Activated CD8-positive, alpha-beta memory T cell treated with anti-CD3 and anti-CD28 coated beads for 36 hours (primary cell): ENCODE measurements at regions not wholly inside any gene's neighbourhood (a gene's known extent, or its start where the extent isn't known, plus 50 kb on each side); places are given as distances from the start of the nearest gene placed in this dataset.

Experiments
- CTCF ChIA-PET: fragments of 350-600 bp; sonication (Branson Sonifier 250); formaldehyde crosslinking; loops from one replicate; lab custom pipeline; 2021; ENCODE audit warnings: antibody characterized with exemption; lab: Charles Lee
- POLR2A ChIA-PET: fragments of 350-600 bp; sonication (Branson Sonifier 250); formaldehyde crosslinking; loops from one replicate; lab custom pipeline; 2021; ENCODE audit warnings: antibody characterized with exemption; lab: Charles Lee

GRCh38 chr10:110407301-110408170, 90.2 kb upstream of the DUSP5 start:
- ChIA-PET CTCF (no interaction called here), POLR2A (no interaction called here)

GRCh38 chr10:110408203-110408871, 89.4 kb upstream of the DUSP5 start:
- ChIA-PET POLR2A (no interaction called here), CTCF (no interaction called here)

GRCh38 chr10:110408943-110409342, 88.8 kb upstream of the DUSP5 start:
- POLR2A ChIA-PET = no interaction called here
- CTCF ChIA-PET = interaction anchor here (0.7 kb wide), 1 partner anchor 23 kb away, joined by 3 read pairs; no protein-coding TSS in a partner anchor

GRCh38 chr10:110409488-110409887, 88.2 kb upstream of the DUSP5 start:
- ChIA-PET CTCF (interaction anchor here (0.7 kb wide), 1 partner anchor 24 kb away, joined by 3 read pairs; no protein-coding TSS in a partner anchor), POLR2A (no interaction called here)

DNA sequence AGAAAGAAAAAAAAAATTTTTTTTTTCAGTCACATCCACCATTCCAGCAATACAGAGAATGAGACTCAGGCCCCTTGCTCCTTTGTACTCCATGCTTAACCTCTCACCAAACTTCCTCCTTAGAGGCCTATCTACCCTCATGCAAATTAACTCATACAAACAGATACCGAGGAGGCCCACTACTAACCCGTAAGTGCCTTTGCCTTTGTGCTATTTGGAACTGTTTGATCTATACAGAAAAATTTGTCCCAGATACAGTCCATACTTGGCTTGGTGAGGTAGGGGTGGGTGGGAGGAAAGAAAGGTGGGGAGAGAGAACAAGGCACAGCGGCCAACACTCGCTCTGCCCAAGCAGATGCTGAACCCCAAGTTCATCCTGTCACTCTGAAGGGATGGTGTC, 87.8 kb upstream of the DUSP5 start:
- CTCF ChIA-PET = interaction anchor here (0.7 kb wide), 1 partner anchor 24 kb away, joined by 3 read pairs; no protein-coding TSS in a partner anchor
- POLR2A ChIA-PET = no interaction called here

DNA sequence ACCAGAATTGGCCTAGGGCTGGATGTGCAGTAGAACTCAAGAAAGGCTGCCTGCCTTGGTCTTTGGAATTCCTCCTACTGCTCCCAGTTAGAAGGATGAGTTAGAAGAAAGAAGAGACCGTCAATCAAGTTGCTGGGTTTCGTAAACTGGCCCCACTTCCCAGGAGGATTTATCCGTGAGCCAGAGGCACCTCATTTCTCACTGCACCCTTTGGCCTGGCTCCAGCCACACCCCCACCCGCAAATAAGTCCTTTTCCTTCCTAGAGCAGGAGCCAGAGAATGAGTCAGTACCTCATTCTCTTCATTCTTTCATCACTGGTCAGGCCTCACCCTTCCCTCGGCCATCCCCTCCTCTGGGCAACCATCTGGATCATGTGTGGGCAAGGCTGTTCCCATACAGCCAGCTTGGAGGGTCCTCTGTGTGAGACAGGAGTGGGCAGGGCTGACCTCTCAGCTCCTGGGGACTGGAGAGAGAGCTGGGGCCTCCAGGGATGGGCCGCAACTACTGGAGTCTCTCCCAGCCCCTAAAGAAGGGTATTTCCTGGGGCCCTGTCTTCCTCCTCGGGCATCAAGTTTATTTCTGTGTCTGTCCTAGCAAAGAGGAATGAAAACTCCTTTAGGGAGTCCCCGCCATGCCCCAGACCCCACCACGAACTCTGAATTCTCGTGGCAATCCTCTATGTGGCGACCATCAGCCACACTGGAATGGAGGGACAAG, 87.2 kb upstream of the DUSP5 start:
- CTCF ChIA-PET = interaction anchor here (0.8 kb wide), 1 partner anchor 55 kb away, joined by 3 read pairs; no protein-coding TSS in a partner anchor

DNA sequence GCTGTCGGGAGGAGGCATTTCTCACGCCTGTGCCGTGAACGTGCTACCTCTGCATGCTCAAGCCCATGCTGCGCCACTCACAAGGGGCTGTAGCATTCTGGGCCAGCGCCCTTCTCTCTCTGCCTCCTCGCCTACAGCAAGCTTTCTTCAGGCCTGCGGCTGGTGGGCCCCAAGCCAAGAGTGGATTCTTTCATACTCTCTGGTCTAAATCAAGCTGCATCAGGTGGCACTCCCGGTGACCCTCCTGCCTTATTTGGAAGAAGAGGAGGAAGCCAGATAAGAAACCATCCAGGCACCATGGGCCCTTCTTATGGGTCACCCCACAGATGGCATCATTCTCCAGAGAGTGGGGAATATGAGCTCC, 86.7 kb upstream of the DUSP5 start:
- CTCF ChIA-PET = interaction anchor here (0.8 kb wide), 1 partner anchor 56 kb away, joined by 3 read pairs; no protein-coding TSS in a partner anchor
- POLR2A ChIA-PET = no interaction called here

More for the DNA sequence above, 87.2 kb upstream of the DUSP5 start:
- POLR2A ChIA-PET = no interaction called here

- ChIA-PET CTCF (interaction anchor here (0.7 to 1.5 kb wide), 3 partner anchors 12 to 59 kb away, joined by 3 to 4 read pairs (median 3); no protein-coding TSS in a partner anchor), POLR2A (interaction anchor here (1.0 to 3.1 kb wide), 2 partner anchors 13 to 87 kb away, joined by 4 to 17 read pairs; no protein-coding TSS in a partner anchor)
Observed at GRCh38 chr10:110413049-110413783, 84.5 kb upstream of the DUSP5 start.

DNA sequence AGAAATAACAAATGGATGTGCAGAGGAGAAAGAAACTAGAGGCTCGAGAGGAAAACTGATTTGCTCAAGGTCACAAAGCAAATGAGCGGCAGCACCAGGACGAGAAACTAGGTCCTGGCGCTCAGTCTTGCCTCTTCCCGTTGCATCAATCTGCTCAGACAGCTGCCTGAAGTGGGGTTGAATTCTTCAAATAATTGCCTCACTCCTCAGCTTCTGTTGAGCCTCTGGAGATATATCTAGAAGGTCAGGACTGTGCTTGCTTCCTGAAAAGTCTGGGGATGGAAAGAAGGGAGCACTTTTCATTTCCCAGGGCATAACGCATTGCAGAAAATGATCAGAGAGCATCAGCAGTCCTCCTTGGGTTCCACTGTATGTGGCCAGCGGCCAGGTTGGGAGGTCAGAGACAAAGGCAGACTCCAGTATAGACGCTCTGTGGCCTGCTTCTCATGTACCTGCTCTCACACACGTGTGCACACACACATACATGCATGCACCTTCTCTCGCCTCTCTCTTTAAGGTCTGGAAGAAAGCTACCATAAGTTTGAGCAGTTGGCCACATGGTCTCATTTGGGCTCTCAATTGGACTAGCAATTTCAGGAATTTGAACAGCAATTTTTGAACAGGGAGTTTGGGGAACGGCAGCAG, 83.7 kb upstream of the DUSP5 start:
- CTCF ChIA-PET = interaction anchor here (0.7 to 1.6 kb wide), 6 partner anchors 11 to 89 kb away, joined by 3 to 9 read pairs (median 4); no protein-coding TSS in a partner anchor
- POLR2A ChIA-PET = interaction anchor here (0.6 to 3.8 kb wide), 7 partner anchors 13 to 86 kb away, joined by 3 to 18 read pairs (median 5); partner anchors contain the start of gene DUSP5

DNA sequence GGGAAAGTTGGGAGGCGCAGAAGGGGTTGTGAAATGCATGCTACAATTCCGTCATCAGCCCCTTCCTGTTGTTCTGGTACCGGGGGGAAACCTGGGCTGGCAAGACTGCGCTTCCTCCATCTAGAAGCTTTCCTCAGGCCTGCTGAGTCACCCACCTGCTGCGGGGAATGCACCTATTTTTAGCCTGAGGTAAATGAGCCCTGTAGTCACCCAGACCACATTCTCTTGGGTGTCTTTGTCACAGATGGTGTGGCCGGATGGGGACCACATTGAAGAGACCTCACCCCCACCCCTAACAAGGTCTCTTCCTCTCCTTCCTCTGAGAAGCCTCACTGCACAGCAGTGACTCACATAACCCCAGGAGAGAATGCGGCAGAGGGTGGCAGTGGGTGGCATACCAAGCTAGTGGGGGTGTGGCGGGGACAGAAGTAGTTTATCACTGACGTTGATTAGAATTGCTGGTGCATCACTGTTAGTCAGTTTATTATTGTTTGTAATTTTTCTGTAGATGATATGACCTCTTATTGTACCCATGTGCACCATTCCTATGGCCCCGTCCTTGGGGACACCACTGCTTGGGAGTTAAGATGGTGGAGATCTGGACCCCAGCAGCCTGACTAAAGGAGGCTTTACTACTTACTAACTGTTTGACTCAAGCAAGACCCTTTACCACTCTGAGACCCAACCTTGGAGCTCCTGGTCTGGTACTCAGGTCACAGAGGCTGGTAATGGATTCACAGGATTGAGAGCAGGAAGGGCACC, 83.0 kb upstream of the DUSP5 start:
- ChIA-PET POLR2A (interaction anchor here (0.6 to 3.8 kb wide), 7 partner anchors 12 to 86 kb away, joined by 3 to 18 read pairs (median 5); partner anchors contain the start of gene DUSP5), CTCF (interaction anchor here (0.5 to 2.6 kb wide), 8 partner anchors 11 to 143 kb away, joined by 3 to 9 read pairs (median 3); no protein-coding TSS in a partner anchor)

DNA sequence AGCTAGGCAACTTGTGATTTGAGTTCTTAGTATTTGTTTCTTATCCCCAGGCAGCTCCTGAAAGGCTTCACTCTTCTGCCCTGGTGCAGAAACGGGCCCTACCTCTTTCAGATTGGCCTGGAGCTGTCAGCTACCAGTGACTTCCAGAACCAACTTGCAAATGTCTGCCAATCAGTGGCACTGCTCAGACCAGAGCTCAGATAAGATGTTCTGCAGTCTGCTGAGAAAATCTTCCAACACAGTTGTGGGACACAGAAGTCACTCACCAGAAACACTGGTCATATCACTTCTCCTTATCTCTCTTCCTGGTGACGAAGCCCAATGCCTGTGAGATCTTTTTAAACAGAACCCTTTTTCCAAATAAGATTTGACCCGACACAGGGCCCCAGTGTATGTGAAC, 81.9 kb upstream of the DUSP5 start:
- POLR2A ChIA-PET = interaction anchor here (2.2 to 3.8 kb wide), 3 partner anchors 11 to 83 kb away, joined by 6 to 18 read pairs (median 17); no protein-coding TSS in a partner anchor
- CTCF ChIA-PET = interaction anchor here (1.2 to 2.6 kb wide), 4 partner anchors 10 to 83 kb away, joined by 3 to 9 read pairs (median 3); no protein-coding TSS in a partner anchor

DNA sequence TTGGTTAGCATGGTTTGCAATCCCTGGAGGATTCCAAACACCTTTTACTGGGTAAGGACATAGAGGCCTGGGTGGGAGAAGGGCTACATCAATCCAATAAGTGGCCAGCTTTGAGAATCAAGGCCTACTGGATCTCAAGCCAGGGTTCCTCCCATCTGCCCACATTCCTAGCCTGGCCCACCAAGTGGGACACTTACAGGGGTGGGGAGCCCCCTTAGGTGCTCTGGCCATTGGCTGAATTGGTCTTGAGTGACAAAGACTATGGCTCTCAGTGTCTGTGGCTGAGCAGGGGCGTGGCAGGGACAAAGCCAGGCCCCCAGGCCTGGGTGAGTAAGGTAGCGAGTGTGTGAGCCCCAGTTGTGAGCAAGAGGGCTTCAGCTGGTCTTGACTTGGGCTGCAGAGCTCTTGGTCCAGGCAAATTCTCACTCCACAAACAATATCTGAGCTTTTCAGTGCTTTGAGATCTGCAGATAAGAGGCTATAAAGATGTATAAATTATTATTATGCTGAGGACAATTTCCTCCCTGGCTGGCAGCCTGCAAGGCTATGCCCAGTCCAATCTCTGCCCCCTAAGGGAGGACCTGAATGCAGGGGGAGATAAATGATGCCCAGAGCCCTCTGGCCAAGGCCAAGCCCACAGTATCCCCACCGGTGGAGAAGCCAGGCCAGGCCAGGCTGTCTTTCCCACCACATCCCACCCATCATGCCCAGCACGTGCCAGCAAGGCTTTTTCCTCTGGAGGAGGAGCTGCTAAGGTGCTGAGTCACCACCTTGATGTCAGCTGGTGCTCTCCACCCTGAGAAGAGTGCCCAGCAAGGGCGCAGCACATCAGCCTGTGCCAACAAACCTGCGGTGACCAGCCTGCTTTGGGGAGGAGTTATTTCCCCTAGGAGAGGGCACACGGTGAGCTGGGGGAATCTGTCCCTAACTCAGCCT, 80.7 kb upstream of the DUSP5 start:
- POLR2A ChIA-PET = interaction anchor here (3.8 kb wide), 1 partner anchor 61 kb away, joined by 18 read pairs; no protein-coding TSS in a partner anchor
- CTCF ChIA-PET = interaction anchor here (1.2 to 2.6 kb wide), 3 partner anchors 9 to 112 kb away, joined by 3 to 9 read pairs (median 4); partner anchors contain the start of gene SMNDC1

- ChIA-PET POLR2A (no interaction called here), CTCF (interaction anchor here (0.6 to 1.2 kb wide), 2 partner anchors 73 to 113 kb away, joined by 4 read pairs; partner anchors contain the start of gene SMNDC1)
Observed at GRCh38 chr10:110418218-110418617, 79.5 kb upstream of the DUSP5 start.

- ChIA-PET CTCF (no interaction called here), POLR2A (no interaction called here)
Observed at GRCh38 chr10:110419265-110419664, 78.4 kb upstream of the DUSP5 start.

DNA sequence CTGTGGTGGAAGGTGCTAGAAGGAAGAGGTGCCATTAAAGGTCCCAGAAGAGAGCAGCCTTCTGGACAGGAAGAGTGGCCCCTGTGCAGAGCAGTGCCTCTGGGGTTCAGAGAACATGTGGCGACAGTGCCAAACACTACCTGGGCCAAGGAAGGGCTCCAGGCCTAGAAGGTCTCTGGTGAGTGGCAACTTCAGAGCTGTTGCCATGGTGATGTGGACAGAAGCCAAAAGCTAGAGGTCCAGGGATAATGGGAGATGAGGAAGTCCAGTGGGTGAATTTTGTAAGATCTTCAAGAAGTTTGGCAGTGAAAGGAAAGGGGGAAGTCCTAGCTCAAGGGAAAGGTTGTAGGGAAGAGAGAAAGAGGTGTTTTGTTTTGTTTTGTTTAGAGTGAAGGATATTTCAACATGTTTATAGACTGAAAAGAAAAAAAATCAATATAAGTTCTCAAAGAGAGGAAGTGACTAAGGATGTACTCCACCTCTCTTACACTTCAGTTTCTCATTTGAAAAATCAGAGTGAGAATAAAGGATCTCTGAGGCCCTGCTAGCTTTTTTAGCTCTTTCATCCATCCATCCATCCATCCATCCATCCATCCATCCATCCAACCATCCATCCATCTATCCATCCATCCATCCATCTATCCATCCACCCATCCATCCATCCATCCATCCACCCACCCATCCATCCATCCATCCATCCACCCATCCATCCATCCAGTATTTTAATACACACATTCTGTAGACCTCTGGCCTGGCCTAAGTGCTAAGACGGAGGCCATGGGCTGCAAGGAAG, 77.1 kb upstream of the DUSP5 start:
- CTCF ChIA-PET = interaction anchor here (0.5 to 1.2 kb wide), 2 partner anchors 28 to 106 kb away, joined by 3 read pairs; no protein-coding TSS in a partner anchor
- POLR2A ChIA-PET = interaction anchor here (0.6 kb wide), 1 partner anchor 171 kb away, joined by 4 read pairs; no protein-coding TSS in a partner anchor
